HFF-Myc (cell line): ENCODE measurements at regions not wholly inside any gene's neighbourhood (a gene's known extent, or its start where the extent isn't known, plus 50 kb on each side); places are given as distances from the start of the nearest gene placed in this dataset.

Experiments
- DNase-seq: peaks from one replicate; pipeline ENCODE4 v3.0.0-alpha.2; 2011; ENCODE audit warnings: low read depth; ENCODE audit errors: extremely low read depth
- H3K4me3 ChIP-seq: replicated peaks from 2 replicates; pipeline ENCODE4 v1.5.1; 2011; ENCODE audit warnings: low read depth, mild to moderate bottlenecking, control low read depth, low read length
- CTCF ChIP-seq: IDR thresholded peaks from 2 replicates; pipeline ENCODE4 v1.5.1; 2012; ENCODE audit warnings: mild to moderate bottlenecking, low read depth, low read length, control low read depth; ENCODE audit errors: missing control alignments

DNA sequence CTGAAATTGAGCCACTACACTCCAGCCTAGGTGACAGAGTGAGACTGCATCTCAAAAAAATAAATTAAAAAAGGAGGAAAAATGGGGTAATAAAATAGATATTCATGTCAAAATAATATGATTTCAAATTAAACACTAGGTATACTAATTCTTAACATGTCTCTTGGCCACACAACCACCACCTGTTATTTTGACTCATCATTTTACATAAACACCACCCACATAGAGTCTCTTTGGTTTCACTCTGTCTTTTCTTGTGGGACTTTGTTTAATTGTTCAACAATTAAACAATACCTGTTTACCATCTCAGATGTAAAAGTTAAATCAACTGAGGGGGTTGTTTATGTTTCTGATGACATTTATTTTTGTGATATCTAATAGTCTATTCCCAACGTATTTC, 476.8 kb upstream of the ADGRB3 start:
- DNase-seq: no peak
- no peak overlapping the region for H3K4me3 ChIP-seq
- no peak for TF ChIP-seq CTCF

GRCh38 chr6:68144667-68145066, 490.4 kb upstream of the ADGRB3 start:
- no peak for TF ChIP-seq CTCF
- no peak for DNase-seq
- H3K4me3 ChIP-seq: no peak overlapping the region

- no peak for TF ChIP-seq CTCF
- H3K4me3 ChIP-seq: no peak overlapping the region
- DNase-seq: no peak
Observed at GRCh38 chr6:68141190-68141589, 493.9 kb upstream of the ADGRB3 start.

GRCh38 chr6:68139130-68139529, 496.0 kb upstream of the ADGRB3 start:
- H3K4me3 ChIP-seq: no peak overlapping the region
- DNase-seq: no peak
- TF ChIP-seq CTCF: no peak

- DNase-seq: no peak
- TF ChIP-seq CTCF: no peak
- H3K4me3 ChIP-seq: no peak overlapping the region
Observed at GRCh38 chr6:68134796-68135195, 500.3 kb upstream of the ADGRB3 start.

- DNase-seq: no peak
- no peak overlapping the region for H3K4me3 ChIP-seq
- TF ChIP-seq CTCF: no peak
Observed at GRCh38 chr6:68128211-68128610, 506.9 kb upstream of the ADGRB3 start.

GRCh38 chr6:68127074-68127473, 508.0 kb upstream of the ADGRB3 start:
- no peak for TF ChIP-seq CTCF
- H3K4me3 ChIP-seq: no peak overlapping the region
- DNase-seq: no peak
